Stimulated activated memory B cell treated with anti-CD40 and anti-IgM and Interleukin-4, amounts not matched to agents 10 μg/mL and 1 μg/mL and 100 μg/mL, for 72 hours (primary cell): ENCODE measurements at regions not wholly inside any gene's neighbourhood (a gene's known extent, or its start where the extent isn't known, plus 50 kb on each side); places are given as distances from the start of the nearest gene placed in this dataset.
A peak's percentile ranks its signal among the peaks of the same experiment; 100 is the strongest.

Experiments used
- ATAC-seq: fragments of 150-1000 bp; cut with Tn5 transposase; 2 replicates; pipeline ENCODE4 v1.10.0; 2021
- H3K27ac Mint-ChIP-seq: one replicate; pipeline ENCODE4 v1.8.0; 2022; ENCODE audit warnings: mild to moderate bottlenecking, mixed read lengths
- H3K27me3 Mint-ChIP-seq: one replicate; pipeline ENCODE4 v1.8.0; 2022; ENCODE audit warnings: mixed read lengths
- H3K36me3 Mint-ChIP-seq: one replicate; pipeline ENCODE4 v1.8.0; 2022; ENCODE audit warnings: mixed read lengths
- H3K4me1 Mint-ChIP-seq: one replicate; pipeline ENCODE4 v1.8.0; 2022; ENCODE audit warnings: mixed read lengths
- H3K4me3 Mint-ChIP-seq: one replicate; pipeline ENCODE4 v1.8.0; 2022; ENCODE audit warnings: mild to moderate bottlenecking, moderate library complexity, mixed read lengths
- H3K9me3 Mint-ChIP-seq: one replicate; pipeline ENCODE4 v1.8.0; 2022; ENCODE audit warnings: mixed read lengths

GRCh38 chr3:16801698-16802097, 83.1 kb upstream of the PLCL2 start:
- Mint-ChIP-seq H3K4me3 (no peak overlapping the region), H3K27me3 (no peaks in the 10 kb centered on the region)

GRCh38 chr3:16802389-16802788, 82.4 kb upstream of the PLCL2 start:
- Mint-ChIP-seq H3K4me3 (peak overlapping the region; percentile 32), H3K36me3 (no peaks in the 10 kb centered on the region), H3K27me3 (no peaks in the 10 kb centered on the region), H3K9me3 (no peaks in the 10 kb centered on the region), H3K4me1 (peaks cover 44% of the 10 kb centered on the region), H3K27ac (peak overlapping the region; percentile 79)
- ATAC-seq = peak; percentile 90

More at GRCh38 chr3:16801698-16802097, 83.1 kb upstream of the PLCL2 start:
- H3K9me3 Mint-ChIP-seq = no peaks in the 10 kb centered on the region
- H3K36me3 Mint-ChIP-seq = no peaks in the 10 kb centered on the region
- peaks cover 51% of the 10 kb centered on the region for H3K4me1 Mint-ChIP-seq
- peak overlapping the region; percentile 79 for H3K27ac Mint-ChIP-seq
- ATAC-seq = peak; percentile 50

- H3K4me3 Mint-ChIP-seq = no peak overlapping the region
- H3K36me3 Mint-ChIP-seq = no peaks in the 10 kb centered on the region
- no peaks in the 10 kb centered on the region for H3K27me3 Mint-ChIP-seq
- peak; percentile 59 for ATAC-seq
- H3K4me1 Mint-ChIP-seq = peaks cover 42% of the 10 kb centered on the region
- peak overlapping the region; percentile 79 for H3K27ac Mint-ChIP-seq
- no peaks in the 10 kb centered on the region for H3K9me3 Mint-ChIP-seq
Measured at GRCh38 chr3:16803019-16803418, 81.7 kb upstream of the PLCL2 start.

- no peaks in the 10 kb centered on the region for H3K27me3 Mint-ChIP-seq
- H3K4me3 Mint-ChIP-seq = no peak overlapping the region
- no peaks in the 10 kb centered on the region for H3K9me3 Mint-ChIP-seq
- H3K27ac Mint-ChIP-seq = no peak overlapping the region
- H3K4me1 Mint-ChIP-seq = peaks cover 10% of the 10 kb centered on the region
- ATAC-seq = no peak
- no peaks in the 10 kb centered on the region for H3K36me3 Mint-ChIP-seq
Measured at GRCh38 chr3:16807391-16807790, 77.4 kb upstream of the PLCL2 start.

GRCh38 chr3:16808393-16809107, 76.2 kb upstream of the PLCL2 start:
- no peak for ATAC-seq
- Mint-ChIP-seq H3K27ac (no peak overlapping the region), H3K4me1 (no peaks in the 10 kb centered on the region), H3K4me3 (no peak overlapping the region), H3K9me3 (no peaks in the 10 kb centered on the region), H3K27me3 (no peaks in the 10 kb centered on the region), H3K36me3 (no peaks in the 10 kb centered on the region)

- ATAC-seq = no peak
Measured at GRCh38 chr3:16809482-16809881, 75.3 kb upstream of the PLCL2 start.

GRCh38 chr3:16809993-16810392, 74.8 kb upstream of the PLCL2 start:
- Mint-ChIP-seq H3K4me3 (no peak overlapping the region), H3K4me1 (no peaks in the 10 kb centered on the region), H3K36me3 (no peaks in the 10 kb centered on the region), H3K27me3 (no peaks in the 10 kb centered on the region), H3K27ac (no peak overlapping the region), H3K9me3 (peaks cover 3% of the 10 kb centered on the region)
- ATAC-seq = no peak

More at GRCh38 chr3:16809482-16809881, 75.3 kb upstream of the PLCL2 start:
- no peak overlapping the region for H3K4me3 Mint-ChIP-seq
- H3K9me3 Mint-ChIP-seq = peaks cover 1% of the 10 kb centered on the region
- no peaks in the 10 kb centered on the region for H3K36me3 Mint-ChIP-seq
- no peak overlapping the region for H3K27ac Mint-ChIP-seq
- no peaks in the 10 kb centered on the region for H3K27me3 Mint-ChIP-seq
- H3K4me1 Mint-ChIP-seq = no peaks in the 10 kb centered on the region

- Mint-ChIP-seq H3K4me1 (no peaks in the 10 kb centered on the region), H3K9me3 (peaks cover 5% of the 10 kb centered on the region), H3K36me3 (no peaks in the 10 kb centered on the region), H3K4me3 (no peak overlapping the region), H3K27ac (no peak overlapping the region), H3K27me3 (no peaks in the 10 kb centered on the region)
- ATAC-seq = no peak
Measured at GRCh38 chr3:16810593-16811367, 74.0 kb upstream of the PLCL2 start.

- no peaks in the 10 kb centered on the region for H3K27me3 Mint-ChIP-seq
- H3K4me3 Mint-ChIP-seq = no peak overlapping the region
- peaks cover 5% of the 10 kb centered on the region for H3K9me3 Mint-ChIP-seq
- no peak for ATAC-seq
- H3K36me3 Mint-ChIP-seq = no peaks in the 10 kb centered on the region
- peak overlapping the region; percentile 3 for H3K27ac Mint-ChIP-seq
- H3K4me1 Mint-ChIP-seq = no peaks in the 10 kb centered on the region
Measured at GRCh38 chr3:16811950-16812349, 72.8 kb upstream of the PLCL2 start.

- no peak for ATAC-seq
- Mint-ChIP-seq H3K27me3 (no peaks in the 10 kb centered on the region), H3K36me3 (no peaks in the 10 kb centered on the region), H3K4me3 (no peak overlapping the region), H3K27ac (no peak overlapping the region), H3K9me3 (peaks cover 6% of the 10 kb centered on the region), H3K4me1 (no peaks in the 10 kb centered on the region)
Measured at GRCh38 chr3:16813336-16813735, 71.4 kb upstream of the PLCL2 start.

- H3K4me1 Mint-ChIP-seq = no peaks in the 10 kb centered on the region
- no peak overlapping the region for H3K4me3 Mint-ChIP-seq
- peaks cover 8% of the 10 kb centered on the region for H3K9me3 Mint-ChIP-seq
- no peaks in the 10 kb centered on the region for H3K36me3 Mint-ChIP-seq
- no peak for ATAC-seq
- no peak overlapping the region for H3K27ac Mint-ChIP-seq
- H3K27me3 Mint-ChIP-seq = no peaks in the 10 kb centered on the region
Measured at GRCh38 chr3:16816048-16816780, 68.5 kb upstream of the PLCL2 start.

- Mint-ChIP-seq H3K27ac (no peak overlapping the region), H3K27me3 (no peaks in the 10 kb centered on the region), H3K4me1 (no peaks in the 10 kb centered on the region), H3K4me3 (no peak overlapping the region), H3K36me3 (no peaks in the 10 kb centered on the region), H3K9me3 (peaks cover 8% of the 10 kb centered on the region)
- no peak for ATAC-seq
Measured at GRCh38 chr3:16817197-16817596, 67.6 kb upstream of the PLCL2 start.

GRCh38 chr3:16818194-16818593, 66.6 kb upstream of the PLCL2 start:
- ATAC-seq = no peak
- no peak overlapping the region for H3K27ac Mint-ChIP-seq
- peaks cover 8% of the 10 kb centered on the region for H3K9me3 Mint-ChIP-seq
- H3K4me1 Mint-ChIP-seq = no peaks in the 10 kb centered on the region
- H3K27me3 Mint-ChIP-seq = no peaks in the 10 kb centered on the region
- H3K4me3 Mint-ChIP-seq = no peak overlapping the region
- H3K36me3 Mint-ChIP-seq = no peaks in the 10 kb centered on the region

- H3K27ac Mint-ChIP-seq = no peak overlapping the region
- peaks cover 8% of the 10 kb centered on the region for H3K9me3 Mint-ChIP-seq
- ATAC-seq = no peak
- no peaks in the 10 kb centered on the region for H3K36me3 Mint-ChIP-seq
- H3K4me1 Mint-ChIP-seq = peaks cover 6% of the 10 kb centered on the region
- no peaks in the 10 kb centered on the region for H3K27me3 Mint-ChIP-seq
- H3K4me3 Mint-ChIP-seq = no peak overlapping the region
Measured at GRCh38 chr3:16818945-16819344, 65.8 kb upstream of the PLCL2 start.

GRCh38 chr3:16820485-16820884, 64.3 kb upstream of the PLCL2 start:
- peaks cover 16% of the 10 kb centered on the region for H3K4me1 Mint-ChIP-seq
- no peak for ATAC-seq
- peaks cover 3% of the 10 kb centered on the region for H3K9me3 Mint-ChIP-seq
- H3K27me3 Mint-ChIP-seq = no peaks in the 10 kb centered on the region
- H3K27ac Mint-ChIP-seq = no peak overlapping the region
- no peak overlapping the region for H3K4me3 Mint-ChIP-seq
- H3K36me3 Mint-ChIP-seq = no peaks in the 10 kb centered on the region
